WERI-Rb-1 (cell line): ENCODE measurements at regions not wholly inside any gene's neighbourhood (a gene's known extent, or its start where the extent isn't known, plus 50 kb on each side); places are given as distances from the start of the nearest gene placed in this dataset.

Experiments
- DNase-seq: peaks from one replicate; pipeline ENCODE4 v3.0.0-alpha.2; 2020
- H3K27ac ChIP-seq: fragments of 250-450 bp; sonication (Bioruptor Pico); 2 replicates; pipeline ENCODE4 v1.5.1; 2020; ENCODE audit warnings: mild to moderate bottlenecking, moderate library complexity
- H3K27me3 ChIP-seq: fragments of 250-450 bp; sonication (Bioruptor Pico); 2 replicates; pipeline ENCODE4 v1.5.1; 2021; ENCODE audit warnings: mild to moderate bottlenecking, low read depth, moderate library complexity; ENCODE audit not compliant: insufficient read depth, severe bottlenecking
- H3K36me3 ChIP-seq: fragments of 250-450 bp; sonication (Bioruptor Pico); 2 replicates; pipeline ENCODE4 v1.5.1; 2020; ENCODE audit warnings: mild to moderate bottlenecking, moderate library complexity
- H3K4me3 ChIP-seq: 2 replicates; pipeline ENCODE4 v1.5.1; 2011; ENCODE audit warnings: low read depth, mild to moderate bottlenecking, control low read depth, low read length
- H3K9me3 ChIP-seq: fragments of 250-450 bp; sonication (Bioruptor Pico); 2 replicates; pipeline ENCODE4 v1.5.1; 2021; ENCODE audit warnings: mild to moderate bottlenecking, moderate library complexity; ENCODE audit not compliant: severe bottlenecking
- CTCF ChIP-seq: IDR thresholded peaks from 2 replicates; pipeline ENCODE4 v1.5.1; 2011; ENCODE audit warnings: low read depth, mild to moderate bottlenecking, control low read depth, inconsistent platforms, low read length

- H3K27me3 ChIP-seq: no peaks in the 10 kb centered on the region
- DNase-seq: no peak
- no peak overlapping the region for H3K4me3 ChIP-seq
- no peaks in the 10 kb centered on the region for H3K9me3 ChIP-seq
- H3K27ac ChIP-seq: no peak overlapping the region
- no peak for TF ChIP-seq CTCF
- H3K36me3 ChIP-seq: no peaks in the 10 kb centered on the region
Measured at GRCh38 chr4:157587681-157588423, 367.3 kb downstream of the GRIA2 start.

- no peak for DNase-seq
- no peak overlapping the region for H3K27ac ChIP-seq
- no peaks in the 10 kb centered on the region for H3K27me3 ChIP-seq
- no peaks in the 10 kb centered on the region for H3K36me3 ChIP-seq
- H3K9me3 ChIP-seq: no peaks in the 10 kb centered on the region
- H3K4me3 ChIP-seq: no peak overlapping the region
- no peak for TF ChIP-seq CTCF
Measured at GRCh38 chr4:157582141-157582540, 361.6 kb downstream of the GRIA2 start.

GRCh38 chr4:157576671-157577217 lies 356.2 kb downstream of the GRIA2 start:
- no peak for TF ChIP-seq CTCF
- no peaks in the 10 kb centered on the region for H3K36me3 ChIP-seq
- no peak overlapping the region for H3K27ac ChIP-seq
- H3K4me3 ChIP-seq: no peak overlapping the region
- no peaks in the 10 kb centered on the region for H3K27me3 ChIP-seq
- H3K9me3 ChIP-seq: no peaks in the 10 kb centered on the region
- DNase-seq: no peak

GRCh38 chr4:157575339-157575738 lies 354.8 kb downstream of the GRIA2 start:
- H3K27me3 ChIP-seq: no peaks in the 10 kb centered on the region
- DNase-seq: no peak
- no peak overlapping the region for H3K27ac ChIP-seq
- H3K36me3 ChIP-seq: no peaks in the 10 kb centered on the region
- H3K4me3 ChIP-seq: no peak overlapping the region
- TF ChIP-seq CTCF: no peak
- H3K9me3 ChIP-seq: no peaks in the 10 kb centered on the region

GRCh38 chr4:157574606-157575005 lies 354.1 kb downstream of the GRIA2 start:
- H3K4me3 ChIP-seq: no peak overlapping the region
- no peaks in the 10 kb centered on the region for H3K27me3 ChIP-seq
- DNase-seq: no peak
- H3K36me3 ChIP-seq: no peaks in the 10 kb centered on the region
- no peak for TF ChIP-seq CTCF
- H3K27ac ChIP-seq: no peak overlapping the region
- H3K9me3 ChIP-seq: no peaks in the 10 kb centered on the region

- Histone ChIP-seq H3K4me3 (no peak overlapping the region), H3K27ac (no peak overlapping the region), H3K9me3 (no peaks in the 10 kb centered on the region), H3K36me3 (no peaks in the 10 kb centered on the region), H3K27me3 (no peaks in the 10 kb centered on the region)
- DNase-seq: no peak
- no peak for TF ChIP-seq CTCF
Measured at GRCh38 chr4:157572951-157573350, 352.4 kb downstream of the GRIA2 start.
